ENCODE measurements at regions not wholly inside any gene's neighbourhood (a gene's known extent, or its start where the extent isn't known, plus 50 kb on each side); places are given as distances from the start of the nearest gene placed in this dataset.

- no peaks in the 10 kb centered on the region for H3K4me1 ChIP-seq (ENCODE audit: control insufficient read depth, insufficient read depth, low read length)
- no peaks in the 10 kb centered on the region for H3K9me3 ChIP-seq (ENCODE audit: control insufficient read depth, insufficient read depth, low read depth, low read length)
- POLR2A ChIA-PET = interaction anchor here (0.8 kb wide), 1 partner anchor 14 kb away, joined by 4 read pairs; no protein-coding TSS in a partner anchor
- H3K36me3 ChIP-seq (ENCODE audit: control insufficient read depth in 2 of 2, insufficient read depth in 1 of 2, low read length in 2 of 2) = no peaks in the 10 kb centered on the region; a peak in 1 of 3 replicates
- H3K4me3 ChIP-seq (ENCODE audit: low read depth, low read length) = peak overlapping the region; percentile 52
- H3K27ac ChIP-seq (ENCODE audit: extremely low read depth, low read depth, low read length) = peak overlapping the region; percentile 70; the same call in 1 of the 2 replicates
- CTCF ChIA-PET = interaction anchor here (0.7 kb wide), 1 partner anchor 29 kb away, joined by 4 read pairs; no protein-coding TSS in a partner anchor
- TF ChIP-seq ZNF600 (tag by site-specific recombination; IDR thresholded peaks at IDR 0.05) (no peak), HOXD13 (CRISPR knock-in tag; IDR thresholded peaks at IDR 0.05; ENCODE audit: borderline replicate concordance) (no peak), ZBTB11 (tag by site-specific recombination; conservative IDR thresholded peaks at IDR 0.05; ENCODE audit: low read depth) (peak; percentile 32; the same call in 1 of the 2 replicates), GLI4 (tag by site-specific recombination; IDR thresholded peaks at IDR 0.05) (no peak), KLF10 (tag by site-specific recombination; IDR thresholded peaks at IDR 0.05) (no peak), ZXDB (tag by site-specific recombination; IDR thresholded peaks at IDR 0.05) (peak; percentile 67; the same call in 1 of the 2 replicates), GLI2 (tag by site-specific recombination; IDR thresholded peaks at IDR 0.05; ENCODE audit: borderline replicate concordance, low read depth) (no peak), ZNF37A (tag by site-specific recombination; IDR thresholded peaks at IDR 0.05) (no peak), ZNF112 (tag by site-specific recombination; IDR thresholded peaks at IDR 0.05) (no peak), PRDM10 (tag by site-specific recombination; IDR thresholded peaks at IDR 0.05) (0 out of 2 replicates have a peak, but pooled peaks have one; percentile 49), ZNF670 (tag by site-specific recombination; IDR thresholded peaks at IDR 0.05; ENCODE audit: low read depth) (no peak), TCF7L2 (IDR thresholded peaks at IDR 0.05; ENCODE audit: borderline replicate concordance, low read depth, low read length) (no peak), ZNF621 (tag by site-specific recombination; IDR thresholded peaks at IDR 0.05) (no peak), PRDM4 (tag by site-specific recombination; IDR thresholded peaks at IDR 0.05) (no peak), ZSCAN18 (tag by site-specific recombination; IDR thresholded peaks at IDR 0.05) (no peak), ZBTB48 (tag by site-specific recombination; IDR thresholded peaks at IDR 0.05) (no peak), ATF2 (tag by site-specific recombination; IDR thresholded peaks at IDR 0.05; ENCODE audit: low read depth) (no peak), GLIS1 (tag by site-specific recombination; IDR thresholded peaks at IDR 0.05) (0 out of 2 replicates have a peak, but pooled peaks have one; percentile 23), ZBTB26 (tag by site-specific recombination; optimal IDR thresholded peaks at IDR 0.05) (peak; percentile 71), ZNF549 (tag by site-specific recombination; IDR thresholded peaks at IDR 0.05) (no peak), ZBTB20 (tag by site-specific recombination; IDR thresholded peaks at IDR 0.05) (peak; percentile 69), ZNF184 (tag by site-specific recombination; IDR thresholded peaks at IDR 0.05) (no peak)
Measured at GRCh38 chr1:112850034-112850757, 105.8 kb downstream of the SLC16A1 start.

All from HEK293 (cell line).